ENCODE measurements at regions not wholly inside any gene's neighbourhood (a gene's known extent, or its start where the extent isn't known, plus 50 kb on each side); places are given as distances from the start of the nearest gene placed in this dataset.
"Not testable (repeated sequence)": the region's sequence is repeated elsewhere in the genome, so short reads cannot be mapped to it uniquely, and the experiment has no call there.

GRCh38 chr17:77556383-77557061, 402.0 kb upstream of the TNRC6C start:
- H3K27ac ChIP-seq = no peak overlapping the region
- no peak for TF ChIP-seq POLR2A (IDR thresholded peaks at IDR 0.05)
- TF ChIP-seq, protein P1, sequence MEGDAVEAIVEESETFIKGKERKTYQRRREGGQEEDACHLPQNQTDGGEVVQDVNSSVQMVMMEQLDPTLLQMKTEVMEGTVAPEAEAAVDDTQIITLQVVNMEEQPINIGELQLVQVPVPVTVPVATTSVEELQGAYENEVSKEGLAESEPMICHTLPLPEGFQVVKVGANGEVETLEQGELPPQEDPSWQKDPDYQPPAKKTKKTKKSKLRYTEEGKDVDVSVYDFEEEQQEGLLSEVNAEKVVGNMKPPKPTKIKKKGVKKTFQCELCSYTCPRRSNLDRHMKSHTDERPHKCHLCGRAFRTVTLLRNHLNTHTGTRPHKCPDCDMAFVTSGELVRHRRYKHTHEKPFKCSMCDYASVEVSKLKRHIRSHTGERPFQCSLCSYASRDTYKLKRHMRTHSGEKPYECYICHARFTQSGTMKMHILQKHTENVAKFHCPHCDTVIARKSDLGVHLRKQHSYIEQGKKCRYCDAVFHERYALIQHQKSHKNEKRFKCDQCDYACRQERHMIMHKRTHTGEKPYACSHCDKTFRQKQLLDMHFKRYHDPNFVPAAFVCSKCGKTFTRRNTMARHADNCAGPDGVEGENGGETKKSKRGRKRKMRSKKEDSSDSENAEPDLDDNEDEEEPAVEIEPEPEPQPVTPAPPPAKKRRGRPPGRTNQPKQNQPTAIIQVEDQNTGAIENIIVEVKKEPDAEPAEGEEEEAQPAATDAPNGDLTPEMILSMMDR (IDR thresholded peaks at IDR 0.05) = no peak
- no peak for DNase-seq
- no peaks in the 10 kb centered on the region for H3K9me3 ChIP-seq
- no peaks in the 10 kb centered on the region for H3K27me3 ChIP-seq
- H3K36me3 ChIP-seq = no peaks in the 10 kb centered on the region
- intact Hi-C loops (cut with DNase I; ENCODE audit: low total_unique reads) = no loop called here
- no peaks in the 10 kb centered on the region for H3K4me1 ChIP-seq
- H3K4me3 ChIP-seq = no peak overlapping the region

- no peaks in the 10 kb centered on the region for H3K36me3 ChIP-seq
- H3K27me3 ChIP-seq = no peaks in the 10 kb centered on the region
- intact Hi-C loops (cut with DNase I; ENCODE audit: low total_unique reads) = no loop called here
- H3K4me3 ChIP-seq = no peak overlapping the region
- no peaks in the 10 kb centered on the region for H3K9me3 ChIP-seq
- no peak overlapping the region for H3K27ac ChIP-seq
- TF ChIP-seq, protein P1 (IDR thresholded peaks at IDR 0.05) = no peak
- TF ChIP-seq POLR2A (IDR thresholded peaks at IDR 0.05) = no peak
- H3K4me1 ChIP-seq = no peaks in the 10 kb centered on the region
- DNase-seq = no peak
These were observed 399.5 kb upstream of the TNRC6C start for GRCh38 chr17:77558846-77559626.

DNA sequence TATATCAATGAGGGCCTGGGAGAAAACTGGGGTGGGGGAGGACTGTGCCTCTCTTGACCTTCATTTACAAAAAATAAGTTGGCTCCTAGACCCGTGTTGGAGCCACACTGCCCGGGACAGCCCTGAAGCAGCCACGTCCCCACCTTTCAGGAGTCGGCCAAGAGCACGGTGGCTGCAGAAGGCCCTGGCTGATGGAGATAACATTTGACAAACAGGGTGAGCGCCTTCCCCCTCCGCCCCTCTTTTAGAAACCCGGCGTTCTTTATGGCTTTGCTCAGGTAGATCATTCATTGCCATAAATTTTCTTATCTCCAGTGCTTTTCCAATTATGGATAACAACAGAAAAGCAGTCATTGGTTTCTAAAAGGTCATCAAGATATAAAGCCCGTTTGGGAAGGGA, 398.1 kb upstream of the TNRC6C start:
- intact Hi-C loops (cut with DNase I; ENCODE audit: low total_unique reads) = no loop called here

GRCh38 chr17:77560841-77561240, 397.7 kb upstream of the TNRC6C start:
- intact Hi-C loops (cut with DNase I; ENCODE audit: low total_unique reads) = no loop called here

More for the DNA sequence above, 398.1 kb upstream of the TNRC6C start:
- no peaks in the 10 kb centered on the region for H3K4me1 ChIP-seq
- H3K27me3 ChIP-seq = no peaks in the 10 kb centered on the region
- TF ChIP-seq POLR2A (IDR thresholded peaks at IDR 0.05) = no peak
- TF ChIP-seq, protein P1 (IDR thresholded peaks at IDR 0.05) = no peak
- H3K36me3 ChIP-seq = no peaks in the 10 kb centered on the region
- no peak overlapping the region for H3K4me3 ChIP-seq
- no peak for DNase-seq
- H3K27ac ChIP-seq = no peak overlapping the region
- H3K9me3 ChIP-seq = no peaks in the 10 kb centered on the region

GRCh38 chr17:77562361-77562760, 396.1 kb upstream of the TNRC6C start:
- H3K9me3 ChIP-seq; intact Hi-C loops (cut with DNase I; ENCODE audit: low total_unique reads); H3K4me1 ChIP-seq; H3K27ac ChIP-seq; H3K4me3 ChIP-seq; DNase-seq; H3K36me3 ChIP-seq; H3K27me3 ChIP-seq: not testable (repeated sequence)

More at GRCh38 chr17:77560841-77561240, 397.7 kb upstream of the TNRC6C start:
- Histone ChIP-seq H3K27ac (no peak overlapping the region), H3K27me3 (no peaks in the 10 kb centered on the region), H3K4me3 (no peak overlapping the region), H3K9me3 (no peaks in the 10 kb centered on the region), H3K36me3 (no peaks in the 10 kb centered on the region), H3K4me1 (no peaks in the 10 kb centered on the region)
- no peak for DNase-seq
- no peak for TF ChIP-seq POLR2A (IDR thresholded peaks at IDR 0.05)
- TF ChIP-seq, protein P1 (IDR thresholded peaks at IDR 0.05) = no peak
